ENCODE measurements at regions not wholly inside any gene's neighbourhood (a gene's known extent, or its start where the extent isn't known, plus 50 kb on each side); places are given as distances from the start of the nearest gene placed in this dataset.

- intact Hi-C loops (cut with DNase I) = no loop called here
- Histone ChIP-seq H3K4me3 (ENCODE audit: low read length in 2 of 2) (no peak overlapping the region), H3K27me3 (ENCODE audit: control insufficient read depth in 1 of 2, insufficient read depth in 2 of 2, low read length in 1 of 2) (peaks cover 0 to 3% of the 10 kb centered on the region in 2 donors), H3K36me3 (ENCODE audit: control insufficient read depth in 1 of 2, insufficient read depth in 2 of 2, low read length in 1 of 2) (no peaks in the 10 kb centered on the region), H3K9me3 (ENCODE audit: control insufficient read depth, low read length) (no peaks in the 10 kb centered on the region), H3K27ac (ENCODE audit: low read depth in 1 of 2, low read length in 2 of 2) (no peak overlapping the region), H3K4me1 (ENCODE audit: control insufficient read depth in 1 of 2, insufficient read depth in 2 of 2, low read length in 2 of 2) (no peaks in the 10 kb centered on the region)
- DNase-seq (no peak), ATAC-seq (ENCODE audit: low FRiP score) (no peak)
- 33 to 59% methylated on average over 1 of the region's 1 CpG for WGBS, 2 donors
Observed at GRCh38 chr6:131410785-131411184, 162.2 kb upstream of the ARG1 start.

- Histone ChIP-seq H3K36me3 (ENCODE audit: control insufficient read depth in 1 of 2, insufficient read depth in 2 of 2, low read length in 1 of 2) (no peaks in the 10 kb centered on the region), H3K27me3 (ENCODE audit: control insufficient read depth in 1 of 2, insufficient read depth in 2 of 2, low read length in 1 of 2) (peaks cover 0 to 3% of the 10 kb centered on the region in 2 donors), H3K9me3 (ENCODE audit: control insufficient read depth, low read length) (no peaks in the 10 kb centered on the region), H3K27ac (ENCODE audit: low read depth in 1 of 2, low read length in 2 of 2) (no peak overlapping the region), H3K4me3 (ENCODE audit: low read length in 2 of 2) (no peak overlapping the region), H3K4me1 (ENCODE audit: control insufficient read depth in 1 of 2, insufficient read depth in 2 of 2, low read length in 2 of 2) (no peaks in the 10 kb centered on the region)
- WGBS, 2 donors = 60% methylated on average over 7 of the region's 7 CpGs
- no peak for ATAC-seq (ENCODE audit: low FRiP score)
- intact Hi-C loops (cut with DNase I) = no loop called here
- DNase-seq = no peak
Observed at GRCh38 chr6:131412960-131413830, 159.8 kb upstream of the ARG1 start.

- DNase-seq (no peak), ATAC-seq (ENCODE audit: low FRiP score) (no peak)
- Histone ChIP-seq H3K27ac (ENCODE audit: low read depth in 1 of 2, low read length in 2 of 2) (no peak overlapping the region), H3K4me1 (ENCODE audit: control insufficient read depth in 1 of 2, insufficient read depth in 2 of 2, low read length in 2 of 2) (no peaks in the 10 kb centered on the region), H3K36me3 (ENCODE audit: control insufficient read depth in 1 of 2, insufficient read depth in 2 of 2, low read length in 1 of 2) (no peaks in the 10 kb centered on the region), H3K27me3 (ENCODE audit: control insufficient read depth in 1 of 2, insufficient read depth in 2 of 2, low read length in 1 of 2) (peaks cover 0 to 3% of the 10 kb centered on the region in 2 donors), H3K4me3 (ENCODE audit: low read length in 2 of 2) (no peak overlapping the region), H3K9me3 (ENCODE audit: control insufficient read depth, low read length) (peaks cover 1% of the 10 kb centered on the region)
- 61 to 68% methylated on average over 2 of the region's 2 CpGs for WGBS, 2 donors
- intact Hi-C loops (cut with DNase I) = no loop called here
Observed at GRCh38 chr6:131413831-131414191, 159.2 kb upstream of the ARG1 start.

GRCh38 chr6:131414956-131415355 is 158.1 kb upstream of the ARG1 start:
- no peaks in the 10 kb centered on the region for H3K4me1 ChIP-seq (ENCODE audit: control insufficient read depth in 1 of 2, insufficient read depth in 2 of 2, low read length in 2 of 2)
- no peaks in the 10 kb centered on the region for H3K36me3 ChIP-seq (ENCODE audit: control insufficient read depth in 1 of 2, insufficient read depth in 2 of 2, low read length in 1 of 2)
- H3K27ac ChIP-seq (ENCODE audit: low read depth in 1 of 2, low read length in 2 of 2) = no peak overlapping the region
- ATAC-seq (ENCODE audit: low FRiP score) = no peak
- no peaks in the 10 kb centered on the region for H3K27me3 ChIP-seq (ENCODE audit: control insufficient read depth in 1 of 2, insufficient read depth in 2 of 2, low read length in 1 of 2)
- no peak for DNase-seq
- WGBS, 2 donors = 87 to 89% methylated on average over 7 of the region's 7 CpGs
- peaks cover 3% of the 10 kb centered on the region for H3K9me3 ChIP-seq (ENCODE audit: control insufficient read depth, low read length)
- intact Hi-C loops (cut with DNase I) = no loop called here
- no peak overlapping the region for H3K4me3 ChIP-seq (ENCODE audit: low read length in 2 of 2)

- WGBS, 2 donors = 57 to 67% methylated on average over 5 of the region's 5 CpGs
Observed at GRCh38 chr6:131418441-131418840, 154.6 kb upstream of the ARG1 start.

GRCh38 chr6:131419702-131420101 is 153.3 kb upstream of the ARG1 start:
- Histone ChIP-seq H3K27me3 (ENCODE audit: control insufficient read depth in 1 of 2, insufficient read depth in 2 of 2, low read length in 1 of 2) (peaks cover 0 to 2% of the 10 kb centered on the region in 2 donors), H3K4me3 (ENCODE audit: low read length in 2 of 2) (no peak overlapping the region), H3K9me3 (ENCODE audit: control insufficient read depth, low read length) (peaks cover 3% of the 10 kb centered on the region), H3K4me1 (ENCODE audit: control insufficient read depth in 1 of 2, insufficient read depth in 2 of 2, low read length in 2 of 2) (no peaks in the 10 kb centered on the region), H3K36me3 (ENCODE audit: control insufficient read depth in 1 of 2, insufficient read depth in 2 of 2, low read length in 1 of 2) (no peaks in the 10 kb centered on the region), H3K27ac (ENCODE audit: low read depth in 1 of 2, low read length in 2 of 2) (no peak overlapping the region)
- ATAC-seq (ENCODE audit: low FRiP score) (no peak), DNase-seq (no peak)
- intact Hi-C loops (cut with DNase I) = no loop called here
- WGBS, 2 donors = 29 to 31% methylated on average over 1 of the region's 1 CpG

More at GRCh38 chr6:131418441-131418840, 154.6 kb upstream of the ARG1 start:
- Histone ChIP-seq H3K4me1 (ENCODE audit: control insufficient read depth in 1 of 2, insufficient read depth in 2 of 2, low read length in 2 of 2) (no peaks in the 10 kb centered on the region), H3K36me3 (ENCODE audit: control insufficient read depth in 1 of 2, insufficient read depth in 2 of 2, low read length in 1 of 2) (no peaks in the 10 kb centered on the region), H3K27me3 (ENCODE audit: control insufficient read depth in 1 of 2, insufficient read depth in 2 of 2, low read length in 1 of 2) (peaks cover 0 to 2% of the 10 kb centered on the region in 2 donors), H3K4me3 (ENCODE audit: low read length in 2 of 2) (no peak overlapping the region), H3K27ac (ENCODE audit: low read depth in 1 of 2, low read length in 2 of 2) (no peak overlapping the region), H3K9me3 (ENCODE audit: control insufficient read depth, low read length) (peaks cover 3% of the 10 kb centered on the region)
- DNase-seq (no peak), ATAC-seq (ENCODE audit: low FRiP score) (no peak)
- intact Hi-C loops (cut with DNase I) = no loop called here

GRCh38 chr6:131424016-131424415 is 149.0 kb upstream of the ARG1 start:
- peaks cover 0 to 2% of the 10 kb centered on the region in 2 donors for H3K27me3 ChIP-seq (ENCODE audit: control insufficient read depth in 1 of 2, insufficient read depth in 2 of 2, low read length in 1 of 2)
- H3K4me3 ChIP-seq (ENCODE audit: low read length in 2 of 2) = no peak overlapping the region
- intact Hi-C loops (cut with DNase I) = no loop called here
- no peaks in the 10 kb centered on the region for H3K36me3 ChIP-seq (ENCODE audit: control insufficient read depth in 1 of 2, insufficient read depth in 2 of 2, low read length in 1 of 2)
- ATAC-seq (ENCODE audit: low FRiP score) = no peak
- DNase-seq = no peak
- H3K27ac ChIP-seq (ENCODE audit: low read depth in 1 of 2, low read length in 2 of 2) = no peak overlapping the region
- H3K9me3 ChIP-seq (ENCODE audit: control insufficient read depth, low read length) = no peaks in the 10 kb centered on the region
- no peaks in the 10 kb centered on the region for H3K4me1 ChIP-seq (ENCODE audit: control insufficient read depth in 1 of 2, insufficient read depth in 2 of 2, low read length in 2 of 2)

- H3K27me3 ChIP-seq (ENCODE audit: control insufficient read depth in 1 of 2, insufficient read depth in 2 of 2, low read length in 1 of 2) = peaks cover 0 to 2% of the 10 kb centered on the region in 2 donors
- no peaks in the 10 kb centered on the region for H3K36me3 ChIP-seq (ENCODE audit: control insufficient read depth in 1 of 2, insufficient read depth in 2 of 2, low read length in 1 of 2)
- intact Hi-C loops (cut with DNase I) = no loop called here
- no peak overlapping the region for H3K4me3 ChIP-seq (ENCODE audit: low read length in 2 of 2)
- 77 to 81% methylated on average over 4 of the region's 4 CpGs for WGBS, 2 donors
- DNase-seq (no peak), ATAC-seq (ENCODE audit: low FRiP score) (no peak)
- no peak overlapping the region for H3K27ac ChIP-seq (ENCODE audit: low read depth in 1 of 2, low read length in 2 of 2)
- no peaks in the 10 kb centered on the region for H3K9me3 ChIP-seq (ENCODE audit: control insufficient read depth, low read length)
- H3K4me1 ChIP-seq (ENCODE audit: control insufficient read depth in 1 of 2, insufficient read depth in 2 of 2, low read length in 2 of 2) = no peaks in the 10 kb centered on the region
Observed at GRCh38 chr6:131424475-131424874, 148.6 kb upstream of the ARG1 start.

GRCh38 chr6:131427434-131428058 is 145.5 kb upstream of the ARG1 start:
- DNase-seq (no peak), ATAC-seq (ENCODE audit: low FRiP score) (no peak)
- Histone ChIP-seq H3K27me3 (ENCODE audit: control insufficient read depth in 1 of 2, insufficient read depth in 2 of 2, low read length in 1 of 2) (no peaks in the 10 kb centered on the region), H3K27ac (ENCODE audit: low read depth in 1 of 2, low read length in 2 of 2) (no peak overlapping the region), H3K4me1 (ENCODE audit: control insufficient read depth in 1 of 2, insufficient read depth in 2 of 2, low read length in 2 of 2) (no peaks in the 10 kb centered on the region), H3K4me3 (ENCODE audit: low read length in 2 of 2) (no peak overlapping the region), H3K9me3 (ENCODE audit: control insufficient read depth, low read length) (peaks cover 1% of the 10 kb centered on the region), H3K36me3 (ENCODE audit: control insufficient read depth in 1 of 2, insufficient read depth in 2 of 2, low read length in 1 of 2) (no peaks in the 10 kb centered on the region)
- intact Hi-C loops (cut with DNase I) = no loop called here
- 51 to 56% methylated on average over 5 of the region's 5 CpGs for WGBS, 2 donors

Data from aorta (tissue), 5 donors.